Aorta (tissue), 5 donors: ENCODE measurements at regions not wholly inside any gene's neighbourhood (a gene's known extent, or its start where the extent isn't known, plus 50 kb on each side); places are given as distances from the start of the nearest gene placed in this dataset.

Experiments used
- ATAC-seq: fragments of 200-7000 bp; cut with Tn5 transposase; one replicate; pipeline ENCODE4 v1.9.1; 2022; ENCODE audit warnings: moderate library complexity; ENCODE audit not compliant: low FRiP score
- DNase-seq, 2 donors: peaks; one replicate each; pipeline ENCODE4 v3.0.0-alpha.2; 2020
- H3K27ac ChIP-seq, 2 donors: one replicate each; pipeline ENCODE4 v1.5.1; 2013; ENCODE audit warnings: low read length in 2 of 2, mild to moderate bottlenecking in 2 of 2, moderate library complexity in 2 of 2, control low read depth in 1 of 2, inconsistent platforms in 1 of 2, low read depth in 1 of 2
- H3K27me3 ChIP-seq, 2 donors: one replicate each; pipeline ENCODE4 v1.6.1; 2013; ENCODE audit warnings: control low read depth in 1 of 2, low read length in 1 of 2, mild to moderate bottlenecking in 1 of 2, moderate library complexity in 1 of 2; ENCODE audit not compliant: insufficient read depth in 2 of 2, control insufficient read depth in 1 of 2
- H3K36me3 ChIP-seq, 2 donors: one replicate each; pipeline ENCODE4 v1.6.1; 2013; ENCODE audit warnings: control low read depth in 1 of 2, low read length in 1 of 2, mild to moderate bottlenecking in 1 of 2; ENCODE audit not compliant: insufficient read depth in 2 of 2, control insufficient read depth in 1 of 2
- H3K4me1 ChIP-seq, 2 donors: one replicate each; pipeline ENCODE4 v1.6.1; 2013; ENCODE audit warnings: low read length in 2 of 2, control low read depth in 1 of 2, mild to moderate bottlenecking in 1 of 2, moderate library complexity in 1 of 2; ENCODE audit not compliant: insufficient read depth in 2 of 2, control insufficient read depth in 1 of 2
- H3K4me3 ChIP-seq, 2 donors: one replicate each; pipeline ENCODE4 v1.5.1; 2013; ENCODE audit warnings: low read length in 2 of 2, control low read depth in 1 of 2, mild to moderate bottlenecking in 1 of 2
- H3K9me3 ChIP-seq: one replicate; pipeline ENCODE4 v1.6.1; 2013; ENCODE audit warnings: mild to moderate bottlenecking, low read length; ENCODE audit not compliant: control insufficient read depth
- WGBS, 2 donors: extraction: QIAGEN DNeasy Blood & Tissue Kit; methylation state at CpG; one replicate each; pipeline ENCODE4 v1.1.7; 2013; 5-methylcytosine and 5-hydroxymethylcytosine counted together
- intact Hi-C, 2 donors: fragments of 100-400 bp; cut with DNase I; formaldehyde crosslinking; loops; one replicate each; pipeline versions ENCODE4 v1.14.2 to v1.15.0; 2022
- donor health status: healthy with polysubstance abuse.
- donor health status: Bipolar disorder and iron deficiency.
- donor health status: DM: no; HTN: no; CAD: no.
- donor health status: DM: no; HTN: no; CAD: no.
- donor health status: DM: yes; HTN: yes; CAD: no.

DNA sequence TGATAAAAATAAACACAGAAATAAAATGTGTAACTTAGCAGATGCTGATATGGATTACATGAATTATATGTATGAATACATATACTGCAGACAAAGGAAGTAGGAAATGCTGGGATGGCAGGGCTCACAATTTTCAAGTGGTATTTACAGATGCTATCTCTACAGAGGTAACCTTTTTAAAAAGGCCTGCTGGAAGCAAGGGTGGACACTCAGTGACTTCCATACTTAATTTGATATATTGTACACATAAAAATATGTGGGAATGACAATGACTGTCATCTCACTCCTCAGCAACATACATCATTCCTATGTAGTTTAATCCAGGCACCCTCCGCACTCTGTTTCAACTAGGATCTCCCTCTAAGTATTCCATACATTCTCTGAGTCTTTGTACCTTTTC, 452.9 kb downstream of the DTHD1 start:
- DNase-seq (no peak), ATAC-seq (no peak)
- H3K9me3 ChIP-seq: peaks cover 1% of the 10 kb centered on the region
- 88 to 97% methylated on average over 1 of the region's 1 CpG for WGBS, 2 donors
- H3K4me3 ChIP-seq: no peak overlapping the region
- no peak overlapping the region for H3K27ac ChIP-seq
- intact Hi-C loops: no loop called here
- no peaks in the 10 kb centered on the region for H3K36me3 ChIP-seq
- no peaks in the 10 kb centered on the region for H3K27me3 ChIP-seq
- no peaks in the 10 kb centered on the region for H3K4me1 ChIP-seq

DNA sequence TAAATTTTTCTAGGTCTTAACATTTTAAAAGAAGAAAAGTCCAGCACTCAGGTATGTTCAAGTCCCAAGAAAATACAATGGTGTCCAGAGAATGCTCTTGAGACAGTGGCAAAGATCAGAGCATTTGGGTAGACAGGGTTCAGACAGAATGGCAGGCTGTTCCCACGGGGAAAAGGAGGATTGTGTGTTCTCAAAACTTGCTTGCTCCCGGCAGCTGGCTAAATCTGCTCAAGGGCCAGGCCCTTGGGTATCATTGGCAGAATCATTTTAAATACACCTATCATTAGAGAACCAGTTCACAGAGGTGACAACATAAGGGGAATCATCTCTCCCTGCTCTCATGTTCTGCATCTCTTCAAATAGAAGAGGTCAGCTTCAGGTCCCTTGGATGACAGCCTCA, 456.3 kb downstream of the DTHD1 start:
- H3K4me3 ChIP-seq: no peak overlapping the region
- no peak for DNase-seq
- intact Hi-C loops: no loop called here
- 33 to 41% methylated on average over 2 of the region's 2 CpGs for WGBS, 2 donors
- no peaks in the 10 kb centered on the region for H3K36me3 ChIP-seq
- H3K27ac ChIP-seq: no peak overlapping the region
- H3K4me1 ChIP-seq: no peaks in the 10 kb centered on the region
- no peaks in the 10 kb centered on the region for H3K27me3 ChIP-seq
- peaks cover 2% of the 10 kb centered on the region for H3K9me3 ChIP-seq
- ATAC-seq: no peak

DNA sequence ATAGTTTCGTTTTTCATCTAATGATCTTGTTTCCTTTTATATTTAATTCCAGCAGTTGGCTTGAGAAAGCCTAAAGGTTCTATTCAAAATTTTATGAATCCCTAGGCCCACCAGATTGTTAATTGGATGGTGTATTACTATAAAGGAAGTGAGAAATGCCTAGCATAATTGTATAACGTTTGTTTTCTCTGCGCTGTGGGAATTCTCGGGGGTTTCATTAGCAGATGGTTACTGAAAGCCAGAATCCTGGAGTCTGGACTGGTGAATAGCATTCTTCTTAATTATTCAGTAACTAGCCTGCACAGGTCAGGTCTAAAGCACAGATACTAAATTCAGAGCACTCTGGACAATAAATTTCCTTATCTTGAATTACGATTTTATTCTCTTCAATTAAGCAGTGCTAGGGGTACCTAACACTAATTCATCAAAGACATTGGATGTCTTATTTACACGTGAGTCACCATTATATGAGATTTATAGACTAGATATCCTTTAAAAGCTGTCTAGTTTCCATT, 459.4 kb downstream of the DTHD1 start:
- no peaks in the 10 kb centered on the region for H3K27me3 ChIP-seq
- ATAC-seq: no peak
- intact Hi-C loops: no loop called here
- H3K4me1 ChIP-seq: no peaks in the 10 kb centered on the region
- no peak for DNase-seq
- H3K36me3 ChIP-seq: no peaks in the 10 kb centered on the region
- H3K9me3 ChIP-seq: peaks cover 2% of the 10 kb centered on the region
- no peak overlapping the region for H3K4me3 ChIP-seq
- H3K27ac ChIP-seq: no peak overlapping the region
- WGBS, 2 donors: 34 to 37% methylated on average over 6 of the region's 6 CpGs

- no peak for DNase-seq
- intact Hi-C loops: no loop called here
- no peaks in the 10 kb centered on the region for H3K4me1 ChIP-seq
- no peaks in the 10 kb centered on the region for H3K27me3 ChIP-seq
- H3K4me3 ChIP-seq: no peak overlapping the region
- no peak overlapping the region for H3K27ac ChIP-seq
- no peaks in the 10 kb centered on the region for H3K9me3 ChIP-seq
- 80 to 86% methylated on average over 15 to 16 of the region's 16 CpGs for WGBS, 2 donors
- peak; percentile 36 for ATAC-seq
- H3K36me3 ChIP-seq: no peaks in the 10 kb centered on the region
These were observed 466.1 kb downstream of the DTHD1 start for GRCh38 chr4:36747277-36748129.

- intact Hi-C loops: no loop called here
- no peak overlapping the region for H3K27ac ChIP-seq
- WGBS, 2 donors: 77 to 85% methylated on average over 3 of the region's 3 CpGs
- ATAC-seq: no peak
- no peaks in the 10 kb centered on the region for H3K36me3 ChIP-seq
- no peaks in the 10 kb centered on the region for H3K9me3 ChIP-seq
- no peaks in the 10 kb centered on the region for H3K4me1 ChIP-seq
- no peak overlapping the region for H3K4me3 ChIP-seq
- no peak for DNase-seq
- no peaks in the 10 kb centered on the region for H3K27me3 ChIP-seq
These were observed 471.6 kb downstream of the DTHD1 start for GRCh38 chr4:36753048-36753447.

GRCh38 chr4:36757580-36758311, 476.3 kb downstream of the DTHD1 start:
- Histone ChIP-seq H3K36me3 (no peaks in the 10 kb centered on the region), H3K27ac (no peak overlapping the region), H3K4me1 (no peaks in the 10 kb centered on the region), H3K9me3 (no peaks in the 10 kb centered on the region), H3K27me3 (no peaks in the 10 kb centered on the region), H3K4me3 (no peak overlapping the region)
- ATAC-seq: no peak
- DNase-seq: no peak
- intact Hi-C loops: no loop called here
- WGBS, 2 donors: 54 to 56% methylated on average over 3 of the region's 3 CpGs

GRCh38 chr4:36758312-36759178, 477.1 kb downstream of the DTHD1 start:
- H3K27me3 ChIP-seq: no peaks in the 10 kb centered on the region
- H3K4me3 ChIP-seq: no peak overlapping the region
- ATAC-seq: no peak
- no peaks in the 10 kb centered on the region for H3K4me1 ChIP-seq
- 31 to 42% methylated on average over 9 of the region's 9 CpGs for WGBS, 2 donors
- H3K27ac ChIP-seq: no peak overlapping the region
- H3K36me3 ChIP-seq: no peaks in the 10 kb centered on the region
- intact Hi-C loops: no loop called here
- no peak for DNase-seq
- no peaks in the 10 kb centered on the region for H3K9me3 ChIP-seq

DNA sequence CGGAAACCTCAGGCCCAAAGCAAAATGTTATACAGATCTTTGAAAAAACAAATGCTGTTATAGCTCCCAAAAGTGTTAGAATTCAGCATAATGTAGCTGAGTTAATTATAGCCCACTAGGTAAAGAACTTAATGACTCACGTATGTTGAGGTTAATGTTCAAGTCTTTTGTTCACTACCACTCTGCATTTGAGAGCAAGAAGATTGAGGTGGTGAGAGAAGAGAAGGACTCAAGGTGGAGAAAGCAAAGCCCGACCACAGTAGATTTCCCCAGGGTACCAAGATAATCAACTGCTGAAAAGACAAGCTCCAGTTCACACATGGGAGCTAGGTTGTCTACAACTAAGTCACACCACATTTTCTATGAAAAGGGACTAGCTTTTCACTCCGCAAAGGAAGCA, 480.2 kb downstream of the DTHD1 start:
- Histone ChIP-seq H3K36me3 (no peaks in the 10 kb centered on the region), H3K4me1 (no peaks in the 10 kb centered on the region), H3K27me3 (no peaks in the 10 kb centered on the region), H3K9me3 (no peaks in the 10 kb centered on the region), H3K27ac (no peak overlapping the region), H3K4me3 (no peak overlapping the region)
- WGBS, 2 donors: 59 to 61% methylated on average over 4 of the region's 4 CpGs
- ATAC-seq: no peak
- DNase-seq: no peak
- intact Hi-C loops: no loop called here
